Stimulated activated CD8-positive, alpha-beta memory T cell treated with anti-CD3 and anti-CD28 coated beads, Interleukin-7, amount 100 ng/mL, for 1 hour (primary cell): ENCODE measurements at regions not wholly inside any gene's neighbourhood (a gene's known extent, or its start where the extent isn't known, plus 50 kb on each side); places are given as distances from the start of the nearest gene placed in this dataset.
"Not testable (repeated sequence)": the region's sequence is repeated elsewhere in the genome, so short reads cannot be mapped to it uniquely, and the experiment has no call there.

ENCODE experiments used
- DNase-seq, 2 donors: peaks; one replicate each; pipeline ENCODE4 v3.0.0-alpha.2; 2020; ENCODE audit warnings: low read depth in 2 of 2

DNA sequence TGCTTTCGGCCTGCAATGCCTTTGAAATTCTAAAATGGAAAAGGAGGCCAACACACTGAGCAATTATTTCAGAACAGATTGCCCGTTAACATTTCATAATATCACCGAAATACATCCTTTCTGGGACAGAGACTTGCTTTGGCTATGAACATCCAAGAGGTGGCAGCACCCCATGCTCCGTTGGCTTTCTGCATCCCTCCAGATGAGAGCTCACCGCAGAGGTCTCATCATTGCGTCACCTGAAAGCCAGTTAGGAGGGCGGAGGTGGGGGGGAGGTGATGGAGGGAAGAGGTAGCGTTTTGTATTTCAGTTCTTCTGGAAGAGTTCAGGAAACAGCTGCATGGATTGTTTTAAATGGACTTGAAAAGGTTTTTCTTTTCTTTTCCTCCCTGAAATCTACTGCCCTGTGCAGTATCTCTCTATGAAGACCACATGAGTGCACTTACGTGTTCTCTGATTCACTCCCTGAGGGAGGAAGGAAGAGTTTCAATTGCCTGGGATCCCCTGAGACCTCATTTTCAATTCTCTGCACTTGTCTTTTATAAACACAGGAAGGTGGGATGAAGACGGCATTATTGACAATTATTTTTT, 166.8 kb upstream of the PGRMC2 start:
- DNase-seq = peak; percentile 2 to 11

GRCh38 chr4:128452415-128452814, 164.8 kb upstream of the PGRMC2 start:
- no peak for DNase-seq

DNA sequence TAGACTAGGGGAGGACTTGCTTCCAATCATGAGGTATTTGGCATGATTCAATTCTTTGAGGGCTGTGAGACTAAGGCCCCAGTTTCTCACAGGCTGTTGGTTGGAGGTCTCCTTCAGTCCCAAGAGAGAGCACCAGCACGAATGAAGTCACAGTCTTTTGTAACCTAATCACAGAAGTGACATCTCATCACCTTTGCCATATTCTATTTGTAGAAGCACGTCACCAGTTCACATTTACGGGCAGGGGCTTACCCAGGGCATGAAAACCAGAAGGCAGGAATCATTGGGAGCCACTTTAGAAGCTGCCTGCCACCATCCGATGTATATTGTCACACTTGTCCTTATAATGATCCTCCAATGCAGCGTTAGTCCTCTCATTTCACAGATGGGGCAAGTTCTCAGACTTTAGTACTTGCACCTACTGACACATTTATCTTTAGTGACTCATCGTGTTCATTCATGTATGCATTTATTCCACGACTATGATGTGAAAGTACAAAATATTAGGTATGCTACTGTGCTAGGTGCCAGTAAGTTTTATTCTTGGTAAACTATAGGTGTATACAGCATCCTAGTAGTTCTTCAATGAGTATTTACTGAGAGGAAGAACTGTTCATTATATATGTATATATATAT, 163.8 kb upstream of the PGRMC2 start:
- DNase-seq = no peak

DNA sequence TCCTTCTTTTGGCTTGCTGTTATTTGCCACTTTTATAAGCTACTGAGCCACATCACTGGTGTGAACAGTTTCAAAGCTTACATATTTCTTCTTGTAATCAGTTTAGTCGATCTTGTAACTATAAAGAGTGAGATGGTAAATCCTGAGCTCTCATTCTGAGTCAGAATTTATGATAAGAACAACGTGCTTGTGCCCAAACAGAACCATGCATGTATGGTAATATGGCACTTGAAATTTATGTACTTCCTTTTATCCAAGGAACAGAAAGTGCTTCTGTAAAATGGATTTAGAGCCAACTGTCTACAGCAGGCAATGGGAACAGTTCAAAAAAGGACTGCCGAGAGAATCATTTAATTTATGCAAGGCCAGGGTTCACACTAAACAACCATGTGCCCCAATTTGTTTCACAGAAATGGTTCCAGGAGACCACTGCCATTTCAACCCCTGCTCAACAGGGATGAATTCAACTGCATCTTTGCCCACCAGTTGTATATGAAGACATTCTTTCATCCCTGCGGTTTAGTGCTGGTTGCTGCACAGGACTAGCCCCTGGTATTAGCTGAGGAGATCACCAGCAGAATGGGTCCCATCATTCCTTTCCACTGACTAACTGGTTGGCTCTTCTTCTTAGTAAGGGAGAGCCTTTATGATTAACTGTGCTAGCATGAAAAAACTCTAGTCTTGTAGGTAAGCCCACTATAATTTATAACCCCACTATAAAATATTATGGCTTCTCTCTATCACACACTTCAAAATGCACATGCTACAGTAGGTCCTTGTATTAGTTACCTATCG, 162.9 kb upstream of the PGRMC2 start:
- DNase-seq = no peak

DNA sequence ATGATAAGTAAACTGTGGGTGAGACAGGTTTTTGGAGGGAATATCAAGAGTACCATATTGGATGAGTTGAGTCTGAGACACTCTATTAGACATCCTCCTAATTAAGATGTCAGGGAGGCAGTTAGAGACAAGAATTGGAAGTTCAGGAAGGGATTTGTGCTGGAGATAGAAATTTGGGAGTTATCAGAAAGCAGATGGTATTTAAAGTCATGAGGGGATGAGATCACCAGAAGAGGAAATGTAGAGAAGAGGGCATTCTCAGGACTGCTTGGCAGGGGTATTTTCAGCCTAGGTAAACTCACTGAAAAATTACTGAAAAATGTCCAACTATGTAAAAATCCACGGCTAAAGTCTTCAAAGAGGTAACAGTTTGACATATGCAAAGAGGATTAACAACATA, 161.6 kb upstream of the PGRMC2 start:
- no peak for DNase-seq

- DNase-seq = no peak
Observed at GRCh38 chr4:128444544-128445302, 157.1 kb upstream of the PGRMC2 start.

DNA sequence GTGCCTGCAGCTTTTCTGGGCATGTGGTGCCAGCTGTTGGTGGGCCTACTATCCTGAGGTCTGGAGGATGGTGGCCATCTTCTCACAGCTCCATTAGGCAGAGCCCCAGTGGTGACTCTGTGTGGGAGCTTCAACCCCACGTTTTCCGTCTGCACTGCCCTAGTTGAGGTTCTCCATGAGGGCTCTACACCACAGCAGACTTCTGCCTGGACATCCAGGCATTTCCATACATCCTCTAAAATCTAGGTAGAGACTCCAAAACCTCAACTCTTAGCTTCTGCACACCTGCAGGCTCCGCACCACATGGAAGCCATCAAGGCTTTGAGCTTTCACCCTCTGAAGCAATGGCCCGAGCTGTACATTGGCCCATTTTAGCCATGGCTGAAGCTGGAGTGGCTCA, 153.3 kb upstream of the PGRMC2 start:
- no peak for DNase-seq

DNA sequence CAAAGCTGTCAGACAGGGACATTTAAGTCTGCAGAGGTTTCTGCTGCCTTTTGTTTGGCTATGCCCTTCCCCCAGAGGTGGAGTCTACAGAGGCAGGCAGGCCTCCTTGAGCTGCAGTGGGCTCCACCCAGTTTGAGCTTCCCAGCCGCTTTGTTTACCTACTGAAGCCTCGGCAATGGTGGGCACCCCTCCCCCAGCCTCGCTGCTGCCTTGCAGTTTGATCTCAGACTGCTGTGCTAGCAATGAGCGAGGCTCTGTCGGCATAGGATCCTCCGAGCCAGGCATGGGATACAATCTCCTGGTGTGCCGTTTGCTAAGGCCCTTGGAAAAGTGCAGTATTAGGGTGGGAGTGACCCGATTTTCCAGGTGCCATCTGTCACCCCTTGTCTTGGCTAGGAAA, 149.4 kb upstream of the PGRMC2 start:
- DNase-seq = not testable (repeated sequence)

DNA sequence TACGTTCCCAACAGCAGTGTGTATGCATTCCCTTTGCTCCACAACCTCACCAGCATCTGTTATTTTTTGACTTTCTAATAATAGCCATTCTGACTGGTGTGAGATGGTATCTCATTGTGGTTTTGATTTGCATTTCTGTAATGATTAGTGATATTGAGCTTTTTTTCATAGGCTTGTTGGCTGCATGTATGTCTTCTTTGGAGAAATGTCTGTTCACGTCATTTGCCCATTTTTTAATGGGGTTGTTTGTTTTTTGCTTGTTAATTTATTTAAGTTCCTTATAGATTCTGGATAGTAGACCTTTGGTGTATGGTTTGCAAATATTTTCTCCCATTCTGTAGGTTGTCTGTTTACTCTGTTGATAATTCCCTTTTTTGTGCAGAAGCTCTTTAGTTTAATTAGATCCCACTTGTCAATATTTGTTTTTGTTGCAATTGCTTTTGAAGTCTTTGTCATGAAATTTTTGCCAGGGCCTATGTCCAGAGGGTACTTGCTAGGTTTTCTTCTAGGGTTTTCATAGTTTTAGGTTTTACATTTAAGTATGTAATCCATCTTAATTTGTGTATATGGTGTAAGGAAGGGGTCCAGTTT, 141.5 kb upstream of the PGRMC2 start:
- DNase-seq = not testable (repeated sequence)

DNA sequence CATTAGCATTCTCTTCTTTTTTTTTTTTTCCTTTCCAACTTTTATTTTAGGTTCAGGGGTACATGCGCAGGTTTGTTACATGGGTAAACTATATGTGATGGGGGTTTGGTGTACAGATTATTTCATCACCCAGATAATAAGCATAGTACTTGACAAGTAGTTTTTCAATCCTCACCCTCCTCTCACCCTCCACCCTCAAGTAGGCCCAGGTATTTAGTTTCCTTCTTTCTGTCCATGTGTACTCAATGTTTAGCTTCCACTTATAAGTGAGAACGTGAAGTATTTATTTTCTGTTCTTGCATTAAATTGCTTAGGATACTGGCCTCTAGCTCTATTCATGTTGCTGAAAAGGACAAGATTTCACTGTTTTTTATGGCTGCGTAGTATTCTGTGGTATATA, 140.8 kb upstream of the PGRMC2 start:
- no peak for DNase-seq

GRCh38 chr4:128427832-128428366, 140.3 kb upstream of the PGRMC2 start:
- DNase-seq = no peak

- DNase-seq = no peak
Observed at GRCh38 chr4:128424527-128425497, 137.2 kb upstream of the PGRMC2 start.

GRCh38 chr4:128422296-128422695, 134.7 kb upstream of the PGRMC2 start:
- DNase-seq = not testable (repeated sequence)

- no peak for DNase-seq
Observed at GRCh38 chr4:128416921-128417320, 129.3 kb upstream of the PGRMC2 start.

- DNase-seq = no peak
Observed at GRCh38 chr4:128410037-128410436, 122.4 kb upstream of the PGRMC2 start.

- no peak for DNase-seq
Observed at GRCh38 chr4:128403586-128403985, 116.0 kb upstream of the PGRMC2 start.

GRCh38 chr4:128394778-128395177, 107.2 kb upstream of the PGRMC2 start:
- DNase-seq = no peak

DNA sequence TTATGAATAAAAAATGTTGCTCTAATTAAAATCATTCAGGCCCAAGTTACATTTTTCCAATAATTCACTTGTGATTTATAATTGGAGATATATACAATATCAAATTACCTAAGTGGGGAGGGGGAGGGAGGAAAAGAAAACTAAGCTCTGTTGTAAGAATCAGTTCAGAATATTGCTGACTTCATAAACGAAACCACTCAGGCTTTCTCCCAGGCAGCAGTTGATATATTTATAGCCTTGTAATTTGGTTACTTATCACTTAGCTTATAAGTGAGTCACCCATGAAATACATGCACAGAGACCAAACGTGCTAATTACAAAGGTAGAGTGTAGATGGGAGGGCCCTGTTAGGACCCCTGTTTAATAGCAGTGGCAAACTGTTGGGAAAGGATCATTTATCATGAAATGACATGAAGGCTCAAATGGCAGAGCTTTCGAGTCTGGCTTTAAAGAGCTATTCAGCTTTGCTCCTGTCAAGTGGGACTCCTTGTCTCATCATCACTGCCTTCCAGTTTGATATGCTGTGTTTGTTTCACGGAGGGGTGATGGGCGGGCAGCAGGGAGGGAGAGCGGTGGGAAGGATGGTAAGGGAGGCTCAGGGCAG, 105.6 kb upstream of the PGRMC2 start:
- no peak for DNase-seq

DNA sequence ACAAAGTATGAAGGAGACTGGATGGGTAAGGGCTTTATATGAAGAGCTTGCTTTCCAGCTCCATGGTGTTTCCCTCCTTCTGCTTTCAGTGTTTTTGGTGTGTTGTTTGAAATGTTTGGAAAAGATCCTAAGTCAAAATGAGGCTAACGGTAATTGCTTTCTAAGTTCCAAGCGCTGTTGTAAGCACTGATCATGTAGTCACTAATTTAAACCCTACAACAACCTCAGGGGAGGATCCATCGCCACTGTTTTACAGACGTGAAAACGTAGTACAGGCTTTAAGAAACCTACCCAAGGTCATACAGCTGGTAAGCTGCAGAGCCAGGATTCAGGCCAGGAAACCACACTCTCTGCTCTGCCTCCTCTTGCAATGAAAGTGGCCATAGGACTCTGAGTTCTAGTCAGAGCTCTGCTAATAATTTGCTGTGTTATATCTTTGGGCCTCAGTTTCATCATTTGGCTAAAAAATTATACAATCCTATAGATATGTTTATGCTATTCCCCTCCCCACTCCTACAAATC, 102.9 kb upstream of the PGRMC2 start:
- no peak for DNase-seq

DNA sequence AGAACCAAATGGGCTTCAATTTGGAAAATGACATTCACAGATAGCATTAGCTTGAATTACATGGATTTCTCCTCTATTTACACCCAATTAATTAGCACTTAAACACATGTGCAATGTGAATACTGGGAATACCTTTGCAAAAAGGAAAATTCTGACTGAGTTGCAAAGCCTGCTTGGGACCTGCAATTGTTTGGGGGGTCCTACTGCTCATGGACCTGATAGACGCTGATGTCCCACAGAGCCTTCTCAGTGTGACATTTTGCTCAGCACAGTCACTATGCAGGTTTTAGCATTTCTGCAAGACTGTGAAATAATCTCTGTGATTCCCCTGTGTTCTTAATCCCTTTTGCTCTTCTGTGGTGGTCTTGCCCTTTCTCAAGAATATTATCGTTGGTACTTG, 101.2 kb upstream of the PGRMC2 start:
- no peak for DNase-seq
